ENCODE measurements at regions not wholly inside any gene's neighbourhood (a gene's known extent, or its start where the extent isn't known, plus 50 kb on each side); places are given as distances from the start of the nearest gene placed in this dataset.

- TF ChIP-seq EZH2 (IDR thresholded peaks at IDR 0.05; ENCODE audit: borderline replicate concordance, low read length), result no peak
- TF ChIP-seq, protein P1, sequence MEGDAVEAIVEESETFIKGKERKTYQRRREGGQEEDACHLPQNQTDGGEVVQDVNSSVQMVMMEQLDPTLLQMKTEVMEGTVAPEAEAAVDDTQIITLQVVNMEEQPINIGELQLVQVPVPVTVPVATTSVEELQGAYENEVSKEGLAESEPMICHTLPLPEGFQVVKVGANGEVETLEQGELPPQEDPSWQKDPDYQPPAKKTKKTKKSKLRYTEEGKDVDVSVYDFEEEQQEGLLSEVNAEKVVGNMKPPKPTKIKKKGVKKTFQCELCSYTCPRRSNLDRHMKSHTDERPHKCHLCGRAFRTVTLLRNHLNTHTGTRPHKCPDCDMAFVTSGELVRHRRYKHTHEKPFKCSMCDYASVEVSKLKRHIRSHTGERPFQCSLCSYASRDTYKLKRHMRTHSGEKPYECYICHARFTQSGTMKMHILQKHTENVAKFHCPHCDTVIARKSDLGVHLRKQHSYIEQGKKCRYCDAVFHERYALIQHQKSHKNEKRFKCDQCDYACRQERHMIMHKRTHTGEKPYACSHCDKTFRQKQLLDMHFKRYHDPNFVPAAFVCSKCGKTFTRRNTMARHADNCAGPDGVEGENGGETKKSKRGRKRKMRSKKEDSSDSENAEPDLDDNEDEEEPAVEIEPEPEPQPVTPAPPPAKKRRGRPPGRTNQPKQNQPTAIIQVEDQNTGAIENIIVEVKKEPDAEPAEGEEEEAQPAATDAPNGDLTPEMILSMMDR (IDR thresholded peaks at IDR 0.05; ENCODE audit: low read length), result no peak
Observed at GRCh38 chr6:166708460-166708859, 81.4 kb upstream of the RPS6KA2 start.

All from OCI-LY1 (cell line).